GM12864 (cell line): ENCODE measurements at regions not wholly inside any gene's neighbourhood (a gene's known extent, or its start where the extent isn't known, plus 50 kb on each side); places are given as distances from the start of the nearest gene placed in this dataset.

Source experiments
- DNase-seq: peaks from one replicate; pipeline ENCODE4 v3.0.0-alpha.2; 2011; ENCODE audit warnings: low read depth
- H3K4me3 ChIP-seq: 2 replicates; pipeline ENCODE4 v1.5.1; 2011; ENCODE audit warnings: mild to moderate bottlenecking, low read depth, low read length, control low read depth
- CTCF ChIP-seq: IDR thresholded peaks from 2 replicates; pipeline ENCODE4 v1.5.1; 2011; ENCODE audit warnings: low read depth, mild to moderate bottlenecking, moderate library complexity, low read length, control low read depth, inconsistent platforms; ENCODE audit errors: missing control alignments

GRCh38 chr12:92459850-92460249 is 242.9 kb upstream of the PLEKHG7 start:
- no peak for TF ChIP-seq CTCF
- no peak overlapping the region for H3K4me3 ChIP-seq
- no peak for DNase-seq

- no peak overlapping the region for H3K4me3 ChIP-seq
- no peak for TF ChIP-seq CTCF
- DNase-seq = no peak
These were observed 243.8 kb upstream of the PLEKHG7 start for GRCh38 chr12:92458996-92459395.

GRCh38 chr12:92457458-92458180 is 245.2 kb upstream of the PLEKHG7 start:
- no peak for TF ChIP-seq CTCF
- H3K4me3 ChIP-seq = no peak overlapping the region
- DNase-seq = no peak

- TF ChIP-seq CTCF = no peak
- no peak for DNase-seq
- no peak overlapping the region for H3K4me3 ChIP-seq
These were observed 250.0 kb upstream of the PLEKHG7 start for GRCh38 chr12:92452763-92453162.

- TF ChIP-seq CTCF = no peak
- H3K4me3 ChIP-seq = no peak overlapping the region
- DNase-seq = no peak
These were observed 256.7 kb upstream of the PLEKHG7 start for GRCh38 chr12:92446083-92446460.

- H3K4me3 ChIP-seq = peak overlapping the region; percentile 3; the same call in 1 of the 2 replicates
- TF ChIP-seq CTCF = no peak
- DNase-seq = peak; percentile 94
These were observed 257.3 kb upstream of the PLEKHG7 start for GRCh38 chr12:92445253-92446082.
